Posterior cingulate gyrus (tissue), 11 donors: ENCODE measurements at regions not wholly inside any gene's neighbourhood (a gene's known extent, or its start where the extent isn't known, plus 50 kb on each side); places are given as distances from the start of the nearest gene placed in this dataset.
A peak's percentile ranks its signal among the peaks of the same experiment; 100 is the strongest.
"Not testable (repeated sequence)": the region's sequence is repeated elsewhere in the genome, so short reads cannot be mapped to it uniquely, and the experiment has no call there.

Experiments used
- DNase-seq, 10 donors: peaks; one replicate each; pipeline versions ENCODE4 v3.0.0 to v3.0.0-alpha.2; 2020 to 2021; ENCODE audit warnings: mixed read lengths in 3 of 10
- intact Hi-C: fragments of 100-400 bp; cut with DNase I; formaldehyde crosslinking; loops from one replicate; pipeline ENCODE4 v1.15.1; 2023

DNA sequence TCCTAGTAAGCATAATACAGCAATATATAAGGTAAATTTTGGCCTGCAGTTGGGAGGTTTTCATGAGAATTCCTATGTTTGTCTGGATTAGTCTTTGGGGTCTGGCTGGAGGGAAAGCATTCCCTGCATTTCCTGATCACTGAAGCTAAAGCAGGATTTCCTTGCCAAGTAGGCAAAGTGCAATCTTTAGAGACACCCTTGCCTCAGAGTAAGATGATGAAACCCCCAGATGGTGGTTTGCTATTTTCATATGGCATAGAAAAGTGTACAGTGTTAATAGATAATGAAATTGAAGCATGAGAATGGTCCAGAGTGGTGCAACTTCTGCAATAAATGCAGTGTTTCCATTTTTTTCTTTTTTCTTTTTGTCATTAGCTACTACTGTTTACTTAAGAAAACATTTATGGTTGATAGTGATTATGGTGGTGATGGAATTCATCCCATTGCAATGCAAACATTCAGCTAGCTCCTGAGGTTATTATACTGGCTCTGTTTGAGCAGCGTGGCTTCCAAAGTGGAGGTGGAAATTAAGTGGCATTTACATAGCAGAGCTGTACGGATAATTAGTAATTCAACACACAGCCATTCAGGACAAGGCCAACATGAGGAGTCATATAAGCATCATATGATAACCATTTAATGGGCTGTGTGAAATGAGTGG is 276.3 kb downstream of the DUSP6 start:
- DNase-seq, result no peak
- intact Hi-C loops, result no loop called here

- intact Hi-C loops, result no loop called here
- no peak for DNase-seq
Observed at GRCh38 chr12:89073659-89074058, 278.6 kb downstream of the DUSP6 start.

GRCh38 chr12:89073027-89073398 is 279.3 kb downstream of the DUSP6 start:
- no peak for DNase-seq
- intact Hi-C loops, result no loop called here

GRCh38 chr12:89072294-89073026 is 279.8 kb downstream of the DUSP6 start:
- intact Hi-C loops, result no loop called here
- DNase-seq, result no peak

GRCh38 chr12:89070603-89071002 is 281.7 kb downstream of the DUSP6 start:
- no peak for DNase-seq
- intact Hi-C loops, result no loop called here

DNA sequence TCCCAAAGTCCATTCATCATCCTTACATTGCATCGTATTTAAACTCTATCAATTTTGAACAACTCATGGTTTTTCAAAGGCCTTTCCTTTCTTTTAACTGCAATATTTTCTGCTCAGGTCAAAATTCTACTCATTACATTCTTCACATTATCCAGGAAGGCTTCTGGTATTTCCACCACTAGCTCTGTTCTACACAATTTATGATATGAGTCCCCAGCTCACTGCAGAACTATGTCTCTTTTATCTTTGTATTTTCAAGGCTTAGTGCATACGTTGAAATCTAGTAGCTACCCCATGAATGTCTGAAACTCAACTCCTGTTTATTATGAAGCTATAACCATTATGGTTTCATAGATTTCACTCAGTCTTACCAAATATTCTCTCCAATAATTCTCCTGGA is 282.9 kb downstream of the DUSP6 start:
- intact Hi-C loops, result no loop called here
- DNase-seq, result no peak

- intact Hi-C loops, result no loop called here
- DNase-seq, result no peak
Observed at GRCh38 chr12:89067421-89068187, 284.7 kb downstream of the DUSP6 start.

GRCh38 chr12:89064780-89065179 is 287.5 kb downstream of the DUSP6 start:
- intact Hi-C loops, result no loop called here

GRCh38 chr12:89064151-89064550 is 288.1 kb downstream of the DUSP6 start:
- DNase-seq, result no peak
- intact Hi-C loops, result no loop called here

More at GRCh38 chr12:89064780-89065179, 287.5 kb downstream of the DUSP6 start:
- DNase-seq, result no peak

- no peak for DNase-seq
Observed at GRCh38 chr12:89062996-89063395, 289.3 kb downstream of the DUSP6 start.

GRCh38 chr12:89059721-89060541 is 292.4 kb downstream of the DUSP6 start:
- no peak for DNase-seq
- intact Hi-C loops, result loop anchor here (10.0 kb wide), 1 partner anchor 295 kb away; the partner anchor contains the start of gene DUSP6

More at GRCh38 chr12:89062996-89063395, 289.3 kb downstream of the DUSP6 start:
- intact Hi-C loops, result no loop called here

- intact Hi-C loops, result loop anchor here (10.0 kb wide), 1 partner anchor 296 kb away; the partner anchor contains the start of gene DUSP6
- DNase-seq, result no peak
Observed at GRCh38 chr12:89059056-89059455, 293.2 kb downstream of the DUSP6 start.

- intact Hi-C loops, result loop anchor here (10.0 kb wide), 1 partner anchor 296 kb away; the partner anchor contains the start of gene DUSP6
- DNase-seq, result no peak
Observed at GRCh38 chr12:89058402-89058801, 293.9 kb downstream of the DUSP6 start.

GRCh38 chr12:89053817-89054216 is 298.5 kb downstream of the DUSP6 start:
- DNase-seq, result not testable (repeated sequence)
- intact Hi-C loops, result loop anchor here (10.0 kb wide), 1 partner anchor 301 kb away; the partner anchor contains the start of gene DUSP6

GRCh38 chr12:89051065-89051677 is 301.1 kb downstream of the DUSP6 start:
- intact Hi-C loops, result loop anchor here (1.0 to 10.0 kb wide), 2 partner anchors 304 to 410 kb away; partner anchors contain the start of gene DUSP6
- no peak for DNase-seq

- intact Hi-C loops, result no loop called here
- no peak for DNase-seq
Observed at GRCh38 chr12:89047856-89048418, 304.4 kb downstream of the DUSP6 start.

- DNase-seq, result no peak
- intact Hi-C loops, result no loop called here
Observed at GRCh38 chr12:89041078-89041477, 311.2 kb downstream of the DUSP6 start.

GRCh38 chr12:89040146-89040964 is 311.9 kb downstream of the DUSP6 start:
- intact Hi-C loops, result no loop called here
- peak in 3 of 10 donors; percentile 72 to 83 (median 74) for DNase-seq
